WTC11 (cell line): ENCODE measurements at regions not wholly inside any gene's neighbourhood (a gene's known extent, or its start where the extent isn't known, plus 50 kb on each side); places are given as distances from the start of the nearest gene placed in this dataset.

ENCODE experiments used
- ATAC-seq: fragments of 200-7000 bp; cut with Tn5 transposase; 2 replicates; pipeline ENCODE4 v1.10.0; 2021; ENCODE audit warnings: mild to moderate bottlenecking, moderate library complexity
- CTCF ChIA-PET: fragments of 300-600 bp; sonication (Branson Sonifier 250); formaldehyde crosslinking; loops from one replicate; lab custom pipeline; 2021; ENCODE audit warnings: antibody characterized with exemption; lab: Charles Lee
- POLR2A ChIA-PET: fragments of 350-600 bp; sonication (Branson Sonifier 250); formaldehyde crosslinking; loops from one replicate; lab custom pipeline; 2021; ENCODE audit warnings: antibody characterized with exemption; lab: Charles Lee
- DNase-seq: peaks from one replicate; pipeline ENCODE4 v3.0.0; 2021; ENCODE audit warnings: low spot score
- H3K27ac Mint-ChIP-seq: 2 replicates; pipeline ENCODE4 v1.8.0; 2021; ENCODE audit warnings: mixed read lengths
- H3K27me3 Mint-ChIP-seq: 2 replicates; pipeline ENCODE4 v1.8.0; 2021; ENCODE audit warnings: low read depth, mild to moderate bottlenecking, moderate library complexity, mixed read lengths
- H3K36me3 Mint-ChIP-seq: 2 replicates; pipeline ENCODE4 v1.8.0; 2021; ENCODE audit warnings: mixed read lengths
- H3K4me1 Mint-ChIP-seq: 2 replicates; pipeline ENCODE4 v1.8.0; 2022; ENCODE audit warnings: mixed read lengths
- H3K4me3 Mint-ChIP-seq: 2 replicates; pipeline ENCODE4 v1.8.0; 2021; ENCODE audit warnings: mild to moderate bottlenecking, moderate library complexity, mixed read lengths
- H3K9me3 Mint-ChIP-seq: 2 replicates; pipeline ENCODE4 v1.8.0; 2021; ENCODE audit warnings: mixed read lengths
- CBFB ChIP-seq: sonication (generic); formaldehyde crosslinking; IDR thresholded peaks from 2 replicates; pipeline ENCODE4 v1.8.1; 2022; ENCODE audit warnings: mild to moderate bottlenecking, low read depth, missing genetic modification reagents
- CREM ChIP-seq: sonication (generic); formaldehyde crosslinking; IDR thresholded peaks from 2 replicates; pipeline ENCODE4 v1.8.1; 2022; ENCODE audit warnings: mild to moderate bottlenecking, missing genetic modification reagents, moderate library complexity
- E2F1 ChIP-seq: sonication (generic); formaldehyde crosslinking; IDR thresholded peaks from 2 replicates; pipeline ENCODE4 v1.8.0; 2022; ENCODE audit warnings: mild to moderate bottlenecking, missing genetic modification reagents
- ERG ChIP-seq: fragments of 250-450 bp; sonication (Bioruptor Pico); IDR thresholded peaks from 2 replicates; pipeline ENCODE4 v1.8.0; 2021; ENCODE audit warnings: mild to moderate bottlenecking
- ESRRA ChIP-seq: sonication (generic); formaldehyde crosslinking; IDR thresholded peaks from 2 replicates; pipeline ENCODE4 v1.8.1; 2022; ENCODE audit warnings: mild to moderate bottlenecking, missing genetic modification reagents, borderline replicate concordance
- FOXP1 ChIP-seq: sonication (generic); formaldehyde crosslinking; IDR thresholded peaks from 2 replicates; pipeline ENCODE4 v1.8.0; 2022; ENCODE audit warnings: missing genetic modification reagents, mild to moderate bottlenecking, moderate library complexity, borderline replicate concordance
- HMGXB4 ChIP-seq: sonication (generic); formaldehyde crosslinking; IDR thresholded peaks from 2 replicates; pipeline ENCODE4 v1.8.1; 2023; ENCODE audit warnings: mild to moderate bottlenecking, moderate library complexity, missing genetic modification reagents
- IRF1 ChIP-seq: sonication (generic); formaldehyde crosslinking; IDR thresholded peaks from 2 replicates; pipeline ENCODE4 v1.8.0; 2023; ENCODE audit warnings: missing genetic modification reagents
- NFATC4 ChIP-seq: fragments of 250-450 bp; sonication (Bioruptor Pico); IDR thresholded peaks from 2 replicates; pipeline ENCODE4 v1.9.0; 2021; ENCODE audit warnings: mild to moderate bottlenecking
- NR1H2 ChIP-seq: sonication (generic); formaldehyde crosslinking; IDR thresholded peaks from 2 replicates; pipeline ENCODE4 v1.9.0; 2021; ENCODE audit warnings: mild to moderate bottlenecking, moderate library complexity, missing genetic modification reagents
- PRDM15 ChIP-seq: sonication (generic); formaldehyde crosslinking; IDR thresholded peaks from 2 replicates; pipeline ENCODE4 v1.8.0; 2022; ENCODE audit warnings: missing genetic modification reagents
- RELA ChIP-seq: sonication (generic); formaldehyde crosslinking; IDR thresholded peaks from 2 replicates; pipeline ENCODE4 v1.8.1; 2022; ENCODE audit warnings: missing genetic modification reagents, mild to moderate bottlenecking, borderline replicate concordance
- SMAD3 ChIP-seq: sonication (generic); formaldehyde crosslinking; IDR thresholded peaks from 2 replicates; pipeline ENCODE4 v1.8.0; 2022; ENCODE audit warnings: missing genetic modification reagents, mild to moderate bottlenecking, borderline replicate concordance
- TEAD4 ChIP-seq: sonication (generic); formaldehyde crosslinking; IDR thresholded peaks from 2 replicates; pipeline ENCODE4 v1.8.0; 2022; ENCODE audit warnings: mild to moderate bottlenecking, missing genetic modification reagents
- TP53 ChIP-seq: sonication (generic); formaldehyde crosslinking; IDR thresholded peaks from 2 replicates; pipeline ENCODE4 v1.8.1; 2023; ENCODE audit warnings: mild to moderate bottlenecking, missing genetic modification reagents
- USF1 ChIP-seq: sonication (generic); formaldehyde crosslinking; IDR thresholded peaks from 2 replicates; pipeline ENCODE4 v1.8.0; 2022; ENCODE audit warnings: mild to moderate bottlenecking, missing genetic modification reagents
- USF2 ChIP-seq: sonication (generic); formaldehyde crosslinking; IDR thresholded peaks from 2 replicates; pipeline ENCODE4 v1.8.1; 2023; ENCODE audit warnings: mild to moderate bottlenecking, missing genetic modification reagents, moderate library complexity

GRCh38 chr2:71886241-71886640, 261.4 kb downstream of the CYP26B1 start:
- TF ChIP-seq FOXP1 (CRISPR knock-in tag) (no peak), PRDM15 (CRISPR knock-in tag) (no peak), USF1 (CRISPR knock-in tag) (no peak), E2F1 (CRISPR knock-in tag) (no peak), USF2 (CRISPR knock-in tag) (no peak), RELA (CRISPR knock-in tag) (no peak)
- TF ChIP-seq, all 79 proteins: peak for 0
- CTCF ChIA-PET: no interaction called here

GRCh38 chr2:71884303-71885042, 263.2 kb downstream of the CYP26B1 start:
- H3K27ac Mint-ChIP-seq: no peak overlapping the region
- no peak for TF ChIP-seq CBFB
- TF ChIP-seq ESRRA (CRISPR knock-in tag): no peak
- TF ChIP-seq TP53 (CRISPR knock-in tag): no peak
- TF ChIP-seq E2F1 (CRISPR knock-in tag): no peak
- TF ChIP-seq NFATC4 (CRISPR knock-in tag): no peak
- no peak for TF ChIP-seq PRDM15 (CRISPR knock-in tag)
- no peak for TF ChIP-seq NR1H2 (CRISPR knock-in tag)
- no peak for TF ChIP-seq ERG (CRISPR knock-in tag)
- no peak for TF ChIP-seq CREM (CRISPR knock-in tag)
- no peak for TF ChIP-seq SMAD3 (CRISPR knock-in tag)
- TF ChIP-seq HMGXB4 (CRISPR knock-in tag): no peak
- TF ChIP-seq TEAD4 (CRISPR knock-in tag): no peak
- TF ChIP-seq IRF1 (CRISPR knock-in tag): no peak
- no peak for TF ChIP-seq RELA (CRISPR knock-in tag)

More at GRCh38 chr2:71886241-71886640, 261.4 kb downstream of the CYP26B1 start:
- Mint-ChIP-seq H3K27ac (no peak overlapping the region), H3K4me1 (peaks cover 3% of the 10 kb centered on the region; the same call in 1 of the 2 replicates), H3K9me3 (peaks cover 23% of the 10 kb centered on the region), H3K36me3 (no peaks in the 10 kb centered on the region), H3K4me3 (no peak overlapping the region), H3K27me3 (peaks cover 5% of the 10 kb centered on the region)
- DNase-seq: no peak
- ATAC-seq: no peak
- POLR2A ChIA-PET: no interaction called here

More at GRCh38 chr2:71884303-71885042, 263.2 kb downstream of the CYP26B1 start:
- ChIA-PET POLR2A (interaction anchor here (0.6 kb wide), 1 partner anchor 784 kb away, joined by 3 read pairs; no protein-coding TSS in a partner anchor), CTCF (no interaction called here)
- DNase-seq (no peak), ATAC-seq (no peak)
- H3K9me3 Mint-ChIP-seq: peaks cover 23% of the 10 kb centered on the region
- peaks cover 5% of the 10 kb centered on the region for H3K27me3 Mint-ChIP-seq
- H3K4me1 Mint-ChIP-seq: peaks cover 3% of the 10 kb centered on the region; the same call in 1 of the 2 replicates
- H3K36me3 Mint-ChIP-seq: no peaks in the 10 kb centered on the region
- H3K4me3 Mint-ChIP-seq: no peak overlapping the region
